Calu3 (cell line): ENCODE measurements at regions not wholly inside any gene's neighbourhood (a gene's known extent, or its start where the extent isn't known, plus 50 kb on each side); places are given as distances from the start of the nearest gene placed in this dataset.
A peak's percentile ranks its signal among the peaks of the same experiment; 100 is the strongest.

ENCODE experiments used
- BruUV-seq: library from RNA; stranded (reverse); fragments of 400-500 nt; replicated peaks from 2 replicates; lab custom pipeline; 2021; lab: Mats Ljungman, UMichigan
- CTCF ChIA-PET: fragments of 300-600 bp; sonication (Branson Sonifier 250); formaldehyde crosslinking; loops from one replicate; lab custom pipeline; 2022; ENCODE audit warnings: antibody characterized with exemption; lab: Charles Lee
- DNase-seq: peaks from one replicate; pipeline ENCODE4 v3.0.0; 2022
- H3K27ac Mint-ChIP-seq: one replicate; pipeline ENCODE4 v1.8.0; 2022; ENCODE audit warnings: mixed read lengths; ENCODE audit not compliant: unreplicated experiment
- H3K27me3 Mint-ChIP-seq: one replicate; pipeline ENCODE4 v1.8.0; 2022; ENCODE audit warnings: mixed read lengths; ENCODE audit not compliant: unreplicated experiment
- H3K36me3 Mint-ChIP-seq: one replicate; pipeline ENCODE4 v1.8.0; 2022; ENCODE audit warnings: mild to moderate bottlenecking, moderate library complexity, mixed read lengths; ENCODE audit not compliant: insufficient read depth, unreplicated experiment
- H3K4me1 Mint-ChIP-seq: one replicate; pipeline ENCODE4 v1.8.0; 2022; ENCODE audit warnings: mild to moderate bottlenecking, low read depth, mixed read lengths; ENCODE audit not compliant: unreplicated experiment
- H3K4me3 Mint-ChIP-seq: one replicate; pipeline ENCODE4 v1.8.0; 2022; ENCODE audit warnings: mild to moderate bottlenecking, low read depth, moderate library complexity, mixed read lengths; ENCODE audit not compliant: unreplicated experiment
- H3K9me3 Mint-ChIP-seq: one replicate; pipeline ENCODE4 v1.8.0; 2022; ENCODE audit warnings: low read depth, mixed read lengths; ENCODE audit not compliant: unreplicated experiment
- intact Hi-C: fragments of 100-400 bp; cut with micrococcal nuclease; formaldehyde crosslinking; loops from one replicate; pipeline ENCODE4 v1.10.0; 2022; ENCODE audit not compliant: unreplicated experiment
- TF ChIP-seq, protein P1 (sequence below): fragments of 200-600 bp; IDR thresholded peaks from one replicate; pipeline ENCODE4 v1.8.0; 2022; ENCODE audit warnings: antibody characterized with exemption; ENCODE audit not compliant: unreplicated experiment

DNA sequence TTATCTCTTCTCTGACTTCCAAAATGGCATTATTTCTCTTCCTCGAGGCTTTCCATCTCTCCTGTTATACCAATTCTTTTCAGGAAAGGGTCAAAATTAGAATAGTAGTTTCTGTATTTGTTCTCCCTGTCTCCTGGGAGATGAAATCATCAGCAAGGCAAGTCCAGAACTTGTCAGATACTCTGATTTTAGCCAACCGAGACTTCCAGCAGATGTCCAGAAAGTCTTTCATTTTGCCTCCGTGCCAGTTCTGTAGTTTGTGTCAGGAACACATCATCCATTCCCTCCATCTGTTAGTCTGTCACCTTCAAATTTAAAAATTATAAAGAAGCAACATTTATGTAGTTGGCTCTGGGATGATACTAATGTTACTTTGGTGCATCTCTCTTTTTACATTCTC is 275.7 kb downstream of the CCDC59 start:
- H3K27ac Mint-ChIP-seq: no peak overlapping the region

DNA sequence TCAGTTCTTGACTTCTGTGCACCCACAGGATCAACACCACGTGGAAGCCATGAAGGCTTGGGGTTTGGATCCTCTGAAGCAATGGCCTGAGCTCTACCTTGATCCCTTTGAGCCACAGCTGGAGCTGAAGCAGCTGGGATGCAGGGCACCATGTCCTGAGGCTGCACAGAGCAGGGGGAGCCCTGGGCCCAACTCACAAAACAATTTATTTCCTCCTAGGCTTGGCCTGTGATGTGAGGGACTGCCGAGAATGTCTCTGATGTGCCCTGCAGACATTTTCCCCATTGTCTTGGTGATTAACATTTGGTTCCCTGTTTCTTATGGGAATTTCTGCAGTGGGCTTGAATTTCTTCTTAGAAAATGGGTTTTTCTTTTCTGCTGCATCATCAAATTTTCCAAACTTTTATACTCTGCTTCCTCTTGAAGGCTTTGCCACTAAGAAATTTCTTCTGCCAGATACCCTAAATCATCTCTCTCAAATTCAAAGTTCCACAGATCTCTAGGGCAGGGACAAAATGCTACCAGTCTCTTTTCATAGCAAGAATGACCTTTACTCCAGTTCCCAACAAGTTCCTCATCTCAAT is 288.2 kb downstream of the CCDC59 start:
- Mint-ChIP-seq H3K4me1 (no peaks in the 10 kb centered on the region), H3K27me3 (no peaks in the 10 kb centered on the region), H3K36me3 (no peaks in the 10 kb centered on the region), H3K27ac (no peak overlapping the region), H3K4me3 (no peak overlapping the region), H3K9me3 (peaks cover 12% of the 10 kb centered on the region)
- CTCF ChIA-PET: no interaction called here
- intact Hi-C loops: no loop called here
- TF ChIP-seq, protein P1, sequence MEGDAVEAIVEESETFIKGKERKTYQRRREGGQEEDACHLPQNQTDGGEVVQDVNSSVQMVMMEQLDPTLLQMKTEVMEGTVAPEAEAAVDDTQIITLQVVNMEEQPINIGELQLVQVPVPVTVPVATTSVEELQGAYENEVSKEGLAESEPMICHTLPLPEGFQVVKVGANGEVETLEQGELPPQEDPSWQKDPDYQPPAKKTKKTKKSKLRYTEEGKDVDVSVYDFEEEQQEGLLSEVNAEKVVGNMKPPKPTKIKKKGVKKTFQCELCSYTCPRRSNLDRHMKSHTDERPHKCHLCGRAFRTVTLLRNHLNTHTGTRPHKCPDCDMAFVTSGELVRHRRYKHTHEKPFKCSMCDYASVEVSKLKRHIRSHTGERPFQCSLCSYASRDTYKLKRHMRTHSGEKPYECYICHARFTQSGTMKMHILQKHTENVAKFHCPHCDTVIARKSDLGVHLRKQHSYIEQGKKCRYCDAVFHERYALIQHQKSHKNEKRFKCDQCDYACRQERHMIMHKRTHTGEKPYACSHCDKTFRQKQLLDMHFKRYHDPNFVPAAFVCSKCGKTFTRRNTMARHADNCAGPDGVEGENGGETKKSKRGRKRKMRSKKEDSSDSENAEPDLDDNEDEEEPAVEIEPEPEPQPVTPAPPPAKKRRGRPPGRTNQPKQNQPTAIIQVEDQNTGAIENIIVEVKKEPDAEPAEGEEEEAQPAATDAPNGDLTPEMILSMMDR: no peak
- DNase-seq: no peak
- BruUV-seq: no TSS peak

More for the DNA sequence above, 275.7 kb downstream of the CCDC59 start:
- peaks cover 8% of the 10 kb centered on the region for H3K9me3 Mint-ChIP-seq
- no peak for DNase-seq
- intact Hi-C loops: no loop called here
- no peaks in the 10 kb centered on the region for H3K27me3 Mint-ChIP-seq
- TF ChIP-seq, protein P1: no peak
- CTCF ChIA-PET: no interaction called here
- no peak overlapping the region for H3K4me3 Mint-ChIP-seq
- H3K4me1 Mint-ChIP-seq: no peaks in the 10 kb centered on the region
- BruUV-seq: no TSS peak
- H3K36me3 Mint-ChIP-seq: no peaks in the 10 kb centered on the region

DNA sequence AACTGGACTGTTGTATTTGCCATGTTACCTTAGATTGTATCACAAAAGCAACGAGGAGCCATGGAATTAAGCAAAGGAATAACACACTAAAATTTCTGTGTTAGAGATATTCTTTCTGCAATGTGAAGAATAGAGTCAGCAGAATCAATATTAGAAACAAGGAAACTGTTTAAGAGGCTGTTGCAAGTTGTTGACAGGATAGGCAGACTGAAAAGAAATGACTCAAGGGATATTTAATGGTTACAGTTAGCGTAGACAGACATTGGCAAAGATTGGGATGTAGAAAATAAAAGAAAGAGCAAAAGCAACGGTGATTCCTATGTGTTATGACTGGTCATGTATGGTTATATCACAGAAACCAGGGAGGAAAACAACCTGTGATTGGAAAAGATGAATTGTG is 299.0 kb upstream of the PPFIA2 start:
- no TSS peak for BruUV-seq
- intact Hi-C loops: loop anchor here (2.0 kb wide), 1 partner anchor 17 kb away; no protein-coding TSS in a partner anchor
- DNase-seq: no peak
- Mint-ChIP-seq H3K4me3 (no peak overlapping the region), H3K27me3 (no peaks in the 10 kb centered on the region), H3K9me3 (peaks cover 3% of the 10 kb centered on the region), H3K4me1 (peaks cover 27% of the 10 kb centered on the region), H3K27ac (peak overlapping the region; percentile 53), H3K36me3 (no peaks in the 10 kb centered on the region)
- CTCF ChIA-PET: interaction anchor here (0.6 to 1.2 kb wide), 4 partner anchors 21 to 300 kb away, joined by 3 to 4 read pairs (median 3); partner anchors contain the start of genes CCDC59 and METTL25
- TF ChIP-seq, protein P1: no peak

DNA sequence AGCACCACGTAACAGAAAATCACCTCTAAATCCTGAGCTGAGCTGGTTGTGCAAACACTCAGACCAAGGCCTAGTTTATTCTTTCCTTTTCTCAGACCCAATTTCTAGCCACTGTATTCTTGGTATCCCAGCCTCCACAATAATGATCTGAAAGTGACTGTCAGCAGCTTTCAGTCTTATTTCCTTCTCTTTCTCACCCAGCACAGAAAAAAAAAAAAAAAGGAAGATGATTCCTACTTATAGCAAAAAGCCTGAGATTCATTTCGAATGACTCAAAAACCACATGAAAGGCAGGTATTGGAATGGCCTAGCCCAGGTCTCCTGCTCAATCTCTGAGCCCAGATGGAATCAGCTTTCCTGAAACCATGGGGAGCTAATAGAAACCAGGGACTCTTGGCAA is 298.6 kb upstream of the PPFIA2 start:
- CTCF ChIA-PET: interaction anchor here (0.6 to 1.2 kb wide), 7 partner anchors 20 to 859 kb away, joined by 3 to 5 read pairs (median 3); partner anchors contain the start of genes CCDC59 and METTL25
- Mint-ChIP-seq H3K27ac (peak overlapping the region; percentile 53), H3K27me3 (no peaks in the 10 kb centered on the region), H3K4me1 (peaks cover 27% of the 10 kb centered on the region), H3K4me3 (no peak overlapping the region), H3K36me3 (no peaks in the 10 kb centered on the region), H3K9me3 (peaks cover 3% of the 10 kb centered on the region)
- intact Hi-C loops: loop anchor here (2.0 kb wide), 1 partner anchor 17 kb away; no protein-coding TSS in a partner anchor
- peak; percentile 45 for DNase-seq
- TF ChIP-seq, protein P1: no peak
- no TSS peak for BruUV-seq
